A549 (cell line): ENCODE measurements at regions not wholly inside any gene's neighbourhood (a gene's known extent, or its start where the extent isn't known, plus 50 kb on each side); places are given as distances from the start of the nearest gene placed in this dataset.
"Not testable (repeated sequence)": the region's sequence is repeated elsewhere in the genome, so short reads cannot be mapped to it uniquely, and the experiment has no call there.

Experiments used
- ATAC-seq, 2 experiments: fragments of 200-7000 bp in 1 of 2; fragments of >200 bp in 1 of 2; cut with Nextera tagmentation in 1 of 2; cut with Tn5 transposase in 1 of 2; 3 replicates each; pipeline versions ENCODE4 v1.8.0 to v1.9.1; 2018 to 2020; ENCODE audit warnings: mild to moderate bottlenecking in 1 of 2, moderate library complexity in 1 of 2
- CTCF ChIA-PET: fragments of 300-600 bp; sonication (Branson Sonifier 250); formaldehyde crosslinking; extraction: SDS; loops from one replicate; lab custom pipeline; 2021; ENCODE audit warnings: antibody characterized with exemption, inconsistent platforms; lab: Yijun Ruan, JAX
- POLR2A ChIA-PET: fragments of 350-600 bp; formaldehyde crosslinking; extraction: SDS; loops from one replicate; lab custom pipeline; 2021; ENCODE audit warnings: antibody characterized with exemption, inconsistent platforms; lab: Yijun Ruan, JAX
- DNase-seq, 2 experiments: peaks; one replicate each; pipeline versions ENCODE4 v3.0.0 to v3.0.0-alpha.2; 2011 to 2016; ENCODE audit warnings: low read depth in 1 of 2, low spot score in 1 of 2
- FAIRE-seq: peaks from 2 replicates; lab custom pipeline; 2011; peaks lifted over from hg19 to GRCh38; lab: Jason Lieb, UNC
- H3K27ac ChIP-seq, 2 experiments: fragments of >200 bp; sonication (Bioruptor Twin); formaldehyde crosslinking; 3 replicates each; pipeline ENCODE4 v1.5.1; 2016 to 2017
- H3K4me1 ChIP-seq: fragments of >200 bp; sonication (Bioruptor Twin); formaldehyde crosslinking; 3 replicates; pipeline ENCODE4 v1.6.1; 2016
- H3K4me2 ChIP-seq: fragments of >200 bp; sonication (Bioruptor Twin); formaldehyde crosslinking; 3 replicates; pipeline ENCODE4 v1.6.1; 2016
- H3K4me3 ChIP-seq: fragments of >200 bp; sonication (Bioruptor Twin); formaldehyde crosslinking; 3 replicates; pipeline ENCODE4 v1.5.1; 2016
- H3K9me3 ChIP-seq: fragments of >200 bp; sonication (Bioruptor Twin); formaldehyde crosslinking; 3 replicates; pipeline ENCODE4 v1.6.1; 2016
- CBX8 ChIP-seq: fragments of 200-600 bp; sonication (generic); IDR thresholded peaks from 2 replicates; pipeline ENCODE4 v1.6.1; 2016
- CEBPB ChIP-seq, 2 experiments: fragments of >200 bp in 1 of 2; sonication (Bioruptor Twin) in 1 of 2; formaldehyde crosslinking in 1 of 2; IDR thresholded peaks; 2 replicates each; pipeline ENCODE4 v1.6.1; 2012 to 2016
- CHD4 ChIP-seq: fragments of 200-600 bp; sonication (generic); IDR thresholded peaks from 2 replicates; pipeline ENCODE4 v1.6.1; 2016; ENCODE audit warnings: antibody characterized with exemption, mild to moderate bottlenecking, borderline replicate concordance
- EP300 ChIP-seq, 2 experiments: fragments of >200 bp; sonication (Bioruptor Twin); formaldehyde crosslinking; IDR thresholded peaks; 2 replicates in 1 of 2; 3 replicates in 1 of 2; pipeline ENCODE4 v1.6.1; 2016 to 2017
- FOSL2 ChIP-seq, 2 experiments: fragments of 450-650 bp in 1 of 2; fragments of >200 bp in 1 of 2; sonication (Bioruptor Twin) in 1 of 2; formaldehyde crosslinking; IDR thresholded peaks; 2 replicates each; pipeline versions ENCODE4 v1.5.0 to v1.6.1; 2016 to 2020; ENCODE audit warnings: mild to moderate bottlenecking in 1 of 2, moderate library complexity in 1 of 2
- FOXS1 ChIP-seq: fragments of 250-450 bp; sonication (Bioruptor Pico); IDR thresholded peaks from 2 replicates; pipeline ENCODE4 v1.5.0; 2020; ENCODE audit warnings: mild to moderate bottlenecking, moderate library complexity
- GATA3 ChIP-seq: IDR thresholded peaks from 2 replicates; pipeline ENCODE4 v1.6.1; 2012; ENCODE audit warnings: borderline replicate concordance
- HEYL ChIP-seq: fragments of 250-450 bp; sonication (Bioruptor Pico); IDR thresholded peaks from 2 replicates; pipeline ENCODE4 v1.8.0; 2021; ENCODE audit warnings: mild to moderate bottlenecking, moderate library complexity
- HOXB13 ChIP-seq: fragments of 250-450 bp; sonication (Bioruptor Pico); IDR thresholded peaks from 2 replicates; pipeline ENCODE4 v1.5.0; 2020; ENCODE audit warnings: low read depth, mild to moderate bottlenecking, moderate library complexity
- HOXB5 ChIP-seq: fragments of 250-450 bp; sonication (Bioruptor Pico); IDR thresholded peaks from 2 replicates; pipeline ENCODE4 v1.5.0; 2020; ENCODE audit warnings: mild to moderate bottlenecking, moderate library complexity
- KDM5A ChIP-seq: fragments of 200-600 bp; sonication (generic); IDR thresholded peaks from 2 replicates; pipeline ENCODE4 v1.6.1; 2016; ENCODE audit warnings: antibody characterized with exemption, mild to moderate bottlenecking
- NPAS2 ChIP-seq: fragments of 250-450 bp; sonication (Bioruptor Pico); IDR thresholded peaks from 2 replicates; pipeline ENCODE4 v1.8.0; 2022; ENCODE audit warnings: mild to moderate bottlenecking, moderate library complexity, borderline replicate concordance
- POLR2A ChIP-seq: IDR thresholded peaks from 2 replicates; pipeline ENCODE4 v1.6.1; 2012; ENCODE audit warnings: mild to moderate bottlenecking, low read length
- RAD21 ChIP-seq, 2 experiments: fragments of >200 bp in 1 of 2; sonication (Bioruptor Twin) in 1 of 2; formaldehyde crosslinking in 1 of 2; IDR thresholded peaks in 1 of 2; conservative IDR thresholded peaks in 1 of 2; 2 replicates in 1 of 2; 3 replicates in 1 of 2; pipeline ENCODE4 v1.6.1; 2012 to 2018; ENCODE audit warnings: inconsistent platforms in 1 of 2
- SMC3 ChIP-seq: fragments of >200 bp; sonication (Bioruptor Twin); formaldehyde crosslinking; IDR thresholded peaks from 3 replicates; pipeline ENCODE4 v1.6.1; 2018; ENCODE audit warnings: inconsistent platforms
- SREBF2 ChIP-seq: fragments of 450-650 bp; IDR thresholded peaks from 2 replicates; pipeline ENCODE4 v1.6.1; 2014; ENCODE audit warnings: mild to moderate bottlenecking, moderate library complexity
- ZC3H11A ChIP-seq: fragments of 450-650 bp; IDR thresholded peaks from 2 replicates; pipeline ENCODE4 v1.6.1; 2014; ENCODE audit warnings: antibody characterized with exemption, mild to moderate bottlenecking
- WGBS: methylation state at CpG from one replicate; pipeline ENCODE4 v1.1.6; 2017; ENCODE audit errors: missing lambda C conversion rate; 5-methylcytosine and 5-hydroxymethylcytosine counted together
- TF ChIP-seq, protein P1 (sequence below): IDR thresholded peaks from 2 replicates; pipeline ENCODE4 v1.6.1; 2012
- TF ChIP-seq, protein P2 (sequence below): fragments of 250-450 bp; sonication (Bioruptor Pico); IDR thresholded peaks from 2 replicates; pipeline ENCODE4 v1.5.0; 2020; ENCODE audit warnings: low read depth, mild to moderate bottlenecking, moderate library complexity
- TF ChIP-seq, protein P3 (sequence below): fragments of 250-450 bp; sonication (Bioruptor Pico); IDR thresholded peaks from 2 replicates; pipeline ENCODE4 v1.5.0; 2021; ENCODE audit warnings: mild to moderate bottlenecking, moderate library complexity, borderline replicate concordance
- TF ChIP-seq, protein P4 (sequence below): fragments of >200 bp; sonication (Bioruptor Twin); formaldehyde crosslinking; IDR thresholded peaks from 3 replicates; pipeline ENCODE4 v1.5.1; 2016
- TF ChIP-seq, protein P5 (sequence below): fragments of 450-650 bp; IDR thresholded peaks from 2 replicates; pipeline ENCODE4 v1.6.1; 2014; ENCODE audit warnings: antibody characterized with exemption
- TF ChIP-seq, protein P6 (sequence below): IDR thresholded peaks from 2 replicates; pipeline ENCODE4 v1.6.1; 2012

DNA sequence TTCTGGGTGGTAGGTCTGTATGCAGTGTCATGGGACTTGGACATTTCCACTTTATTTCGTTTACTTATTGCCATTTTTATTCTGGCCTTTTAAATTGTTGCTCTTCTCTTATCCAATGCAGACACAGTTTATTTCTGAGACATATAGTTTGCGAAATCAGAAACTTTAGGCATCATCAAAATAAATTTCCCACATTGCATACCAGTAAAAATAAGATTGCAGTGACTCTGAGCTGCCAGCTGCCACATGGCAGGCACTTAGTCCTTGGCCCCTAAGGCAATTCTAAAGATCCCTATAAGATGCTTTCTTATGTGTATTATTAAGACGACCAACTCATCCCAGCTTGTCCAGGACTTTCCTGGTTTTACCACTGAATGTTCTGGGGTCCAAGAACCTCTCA, 81.8 kb upstream of the ANKRD1 start:
- no peak for ATAC-seq
- no peak overlapping the region for H3K27ac ChIP-seq
- no peaks in the 10 kb centered on the region for H3K9me3 ChIP-seq
- ChIA-PET CTCF (interaction anchor here (1.4 kb wide), 1 partner anchor 91 kb away, joined by 3 read pairs; no protein-coding TSS in a partner anchor), POLR2A (no interaction called here)
- H3K4me2 ChIP-seq = no peak overlapping the region
- no peak overlapping the region for H3K4me3 ChIP-seq
- WGBS = 50% methylated on average over 3 of the region's 3 CpGs
- no peak for DNase-seq
- no peak for FAIRE-seq
- TF ChIP-seq CBX8 = no peak
- TF ChIP-seq ZC3H11A = no peak
- no peak for TF ChIP-seq HOXB5 (CRISPR knock-in tag)
- TF ChIP-seq, protein P1, sequence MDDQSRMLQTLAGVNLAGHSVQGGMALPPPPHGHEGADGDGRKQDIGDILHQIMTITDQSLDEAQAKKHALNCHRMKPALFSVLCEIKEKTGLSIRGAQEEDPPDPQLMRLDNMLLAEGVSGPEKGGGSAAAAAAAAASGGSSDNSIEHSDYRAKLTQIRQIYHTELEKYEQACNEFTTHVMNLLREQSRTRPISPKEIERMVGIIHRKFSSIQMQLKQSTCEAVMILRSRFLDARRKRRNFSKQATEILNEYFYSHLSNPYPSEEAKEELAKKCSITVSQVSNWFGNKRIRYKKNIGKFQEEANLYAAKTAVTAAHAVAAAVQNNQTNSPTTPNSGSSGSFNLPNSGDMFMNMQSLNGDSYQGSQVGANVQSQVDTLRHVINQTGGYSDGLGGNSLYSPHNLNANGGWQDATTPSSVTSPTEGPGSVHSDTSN = no peak
- TF ChIP-seq, protein P2, sequence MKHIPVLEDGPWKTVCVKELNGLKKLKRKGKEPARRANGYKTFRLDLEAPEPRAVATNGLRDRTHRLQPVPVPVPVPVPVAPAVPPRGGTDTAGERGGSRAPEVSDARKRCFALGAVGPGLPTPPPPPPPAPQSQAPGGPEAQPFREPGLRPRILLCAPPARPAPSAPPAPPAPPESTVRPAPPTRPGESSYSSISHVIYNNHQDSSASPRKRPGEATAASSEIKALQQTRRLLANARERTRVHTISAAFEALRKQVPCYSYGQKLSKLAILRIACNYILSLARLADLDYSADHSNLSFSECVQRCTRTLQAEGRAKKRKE = no peak
- no peak for TF ChIP-seq EP300 (IDR thresholded peaks at IDR 0.05)
- no peak for TF ChIP-seq NPAS2
- TF ChIP-seq, protein P3, sequence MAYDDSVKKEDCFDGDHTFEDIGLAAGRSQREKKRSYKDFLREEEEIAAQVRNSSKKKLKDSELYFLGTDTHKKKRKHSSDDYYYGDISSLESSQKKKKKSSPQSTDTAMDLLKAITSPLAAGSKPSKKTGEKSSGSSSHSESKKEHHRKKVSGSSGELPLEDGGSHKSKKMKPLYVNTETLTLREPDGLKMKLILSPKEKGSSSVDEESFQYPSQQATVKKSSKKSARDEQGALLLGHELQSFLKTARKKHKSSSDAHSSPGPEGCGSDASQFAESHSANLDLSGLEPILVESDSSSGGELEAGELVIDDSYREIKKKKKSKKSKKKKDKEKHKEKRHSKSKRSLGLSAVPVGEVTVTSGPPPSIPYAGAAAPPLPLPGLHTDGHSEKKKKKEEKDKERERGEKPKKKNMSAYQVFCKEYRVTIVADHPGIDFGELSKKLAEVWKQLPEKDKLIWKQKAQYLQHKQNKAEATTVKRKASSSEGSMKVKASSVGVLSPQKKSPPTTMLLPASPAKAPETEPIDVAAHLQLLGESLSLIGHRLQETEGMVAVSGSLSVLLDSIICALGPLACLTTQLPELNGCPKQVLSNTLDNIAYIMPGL (CRISPR knock-in tag) = no peak
- no peak for TF ChIP-seq FOSL2 (IDR thresholded peaks at IDR 0.05)
- no peak for TF ChIP-seq FOSL2 (CRISPR knock-in tag; IDR thresholded peaks at IDR 0.05)
- TF ChIP-seq HEYL (CRISPR knock-in tag) = no peak
- TF ChIP-seq, all 56 proteins: peak for 0
- peaks cover 4% of the 10 kb centered on the region; the same call in 1 of the 3 replicates for H3K4me1 ChIP-seq

DNA sequence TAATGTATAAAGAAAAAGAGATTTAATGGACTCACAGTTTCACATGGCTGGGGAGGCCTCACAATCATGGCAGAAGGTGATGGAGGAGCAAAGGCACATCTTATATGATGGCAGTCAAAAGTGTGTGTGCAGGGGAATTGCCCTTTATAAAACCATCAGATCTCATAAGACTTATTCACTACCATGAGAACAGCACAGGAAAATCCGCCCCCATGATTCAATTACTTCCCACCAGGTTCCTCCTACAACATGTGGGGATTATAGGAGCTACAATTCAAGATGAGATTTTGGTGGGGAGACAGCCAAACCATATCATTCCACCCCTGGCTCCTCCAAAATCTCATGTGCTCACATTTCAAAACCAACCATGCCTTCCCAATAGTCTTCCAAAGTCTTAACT, 82.5 kb upstream of the ANKRD1 start:
- FAIRE-seq, POLR2A ChIA-PET, ATAC-seq, H3K4me1 ChIP-seq, H3K4me2 ChIP-seq, DNase-seq, H3K27ac ChIP-seq, H3K4me3 ChIP-seq, H3K9me3 ChIP-seq: not testable (repeated sequence)
- 78% methylated on average over 1 of the region's 1 CpG for WGBS
- CTCF ChIA-PET = interaction anchor here (1.0 to 1.2 kb wide), 2 partner anchors 10 to 92 kb away, joined by 3 to 4 read pairs; no protein-coding TSS in a partner anchor

DNA sequence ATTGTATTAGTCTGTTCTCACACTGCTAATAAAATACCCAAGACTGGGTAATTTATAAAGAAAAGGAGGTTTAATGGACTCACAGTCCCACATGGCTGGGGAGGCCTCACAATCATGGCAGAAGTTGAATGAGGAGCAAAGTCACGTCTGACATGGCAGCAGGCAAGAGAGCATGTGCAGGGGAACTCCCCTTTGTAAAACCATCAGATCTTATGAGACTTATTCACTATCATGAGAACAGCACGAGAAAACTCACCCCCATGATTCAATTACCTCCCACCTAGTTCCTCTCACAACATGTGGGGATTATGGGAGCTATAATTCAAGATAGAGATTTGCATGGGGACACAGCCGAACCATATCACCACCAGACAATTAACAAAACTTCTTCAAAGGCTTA, 84.4 kb upstream of the ANKRD1 start:
- DNase-seq, ATAC-seq, H3K27ac ChIP-seq, FAIRE-seq, H3K9me3 ChIP-seq, H3K4me1 ChIP-seq, H3K4me2 ChIP-seq, H3K4me3 ChIP-seq, POLR2A ChIA-PET: not testable (repeated sequence)
- CTCF ChIA-PET = interaction anchor here (0.8 to 3.4 kb wide), 19 partner anchors 9 to 251 kb away, joined by 3 to 28 read pairs (median 5); no protein-coding TSS in a partner anchor
- WGBS = 80% methylated on average over 3 of the region's 3 CpGs

DNA sequence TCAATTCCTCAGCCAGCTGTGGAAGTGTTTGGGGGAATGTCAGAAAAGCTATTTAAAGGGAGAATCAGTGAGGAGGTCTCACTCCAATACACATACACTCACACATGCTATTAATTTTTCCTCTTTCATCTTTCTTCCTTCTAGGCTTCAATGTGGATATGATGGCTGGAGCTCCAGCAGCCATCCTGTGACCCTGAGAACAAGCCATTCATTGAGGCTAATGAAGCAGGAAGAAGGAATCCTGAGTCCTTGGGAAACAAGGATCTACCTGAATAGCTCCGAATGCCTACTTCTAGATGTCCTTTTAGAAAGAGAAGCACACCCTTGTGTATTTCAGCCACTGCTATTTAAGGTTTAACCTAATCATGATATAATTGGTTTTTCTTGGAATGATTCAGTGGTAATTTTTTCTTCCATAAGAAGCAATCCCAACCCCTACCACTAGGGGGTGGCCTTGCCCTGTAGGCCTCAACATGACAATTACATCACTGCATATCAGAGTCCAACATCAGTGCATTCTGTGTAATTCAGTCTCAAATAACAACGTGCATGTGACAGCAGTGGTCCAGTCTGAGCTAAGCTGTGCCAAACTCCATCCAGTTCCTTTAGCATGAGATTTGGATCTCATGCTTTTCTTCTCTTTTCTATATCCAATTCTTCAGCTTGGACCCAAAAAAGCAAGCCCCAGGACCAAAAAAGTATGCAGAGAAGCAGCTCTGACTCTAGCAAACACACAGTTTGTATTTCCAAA, 85.3 kb upstream of the ANKRD1 start:
- ChIA-PET POLR2A (no interaction called here), CTCF (interaction anchor here (0.6 to 3.4 kb wide), 33 partner anchors 8 to 688 kb away, joined by 3 to 28 read pairs (median 5); partner anchors contain the start of gene ANKRD1)
- DNase-seq = peak; percentile 33 to 76
- 4% methylated on average over 2 of the region's 2 CpGs for WGBS
- peak; percentile 74 to 84; a peak in 5 of 6 replicates for ATAC-seq
- no peak overlapping the region for H3K4me3 ChIP-seq
- peaks cover 11% of the 10 kb centered on the region for H3K4me1 ChIP-seq
- no peak for FAIRE-seq
- no peaks in the 10 kb centered on the region for H3K9me3 ChIP-seq
- no peak overlapping the region for H3K4me2 ChIP-seq
- H3K27ac ChIP-seq = peak overlapping the region in 1 of 2 experiments; percentile 8; a peak in 1 of 6 replicates
- TF ChIP-seq POLR2A (no peak), CEBPB (IDR thresholded peaks at IDR 0.05) (peak in 1 of 2 experiments; percentile 68; a peak in 2 of 4 replicates), RAD21 (conservative IDR thresholded peaks at IDR 0.05 in 1 of 2, IDR thresholded peaks at IDR 0.05 in 1 of 2) (peak; percentile 81 to 87), SMC3 (peak; percentile 73), FOXS1 (CRISPR knock-in tag) (no peak), GATA3 (peak; percentile 40; the same call in 1 of the 2 replicates), CHD4 (no peak), HOXB13 (CRISPR knock-in tag) (no peak), NPAS2 (no peak), SREBF2 (no peak), KDM5A (no peak)
- TF ChIP-seq, protein P4, sequence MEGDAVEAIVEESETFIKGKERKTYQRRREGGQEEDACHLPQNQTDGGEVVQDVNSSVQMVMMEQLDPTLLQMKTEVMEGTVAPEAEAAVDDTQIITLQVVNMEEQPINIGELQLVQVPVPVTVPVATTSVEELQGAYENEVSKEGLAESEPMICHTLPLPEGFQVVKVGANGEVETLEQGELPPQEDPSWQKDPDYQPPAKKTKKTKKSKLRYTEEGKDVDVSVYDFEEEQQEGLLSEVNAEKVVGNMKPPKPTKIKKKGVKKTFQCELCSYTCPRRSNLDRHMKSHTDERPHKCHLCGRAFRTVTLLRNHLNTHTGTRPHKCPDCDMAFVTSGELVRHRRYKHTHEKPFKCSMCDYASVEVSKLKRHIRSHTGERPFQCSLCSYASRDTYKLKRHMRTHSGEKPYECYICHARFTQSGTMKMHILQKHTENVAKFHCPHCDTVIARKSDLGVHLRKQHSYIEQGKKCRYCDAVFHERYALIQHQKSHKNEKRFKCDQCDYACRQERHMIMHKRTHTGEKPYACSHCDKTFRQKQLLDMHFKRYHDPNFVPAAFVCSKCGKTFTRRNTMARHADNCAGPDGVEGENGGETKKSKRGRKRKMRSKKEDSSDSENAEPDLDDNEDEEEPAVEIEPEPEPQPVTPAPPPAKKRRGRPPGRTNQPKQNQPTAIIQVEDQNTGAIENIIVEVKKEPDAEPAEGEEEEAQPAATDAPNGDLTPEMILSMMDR = peak; percentile 82
- TF ChIP-seq, protein P5, sequence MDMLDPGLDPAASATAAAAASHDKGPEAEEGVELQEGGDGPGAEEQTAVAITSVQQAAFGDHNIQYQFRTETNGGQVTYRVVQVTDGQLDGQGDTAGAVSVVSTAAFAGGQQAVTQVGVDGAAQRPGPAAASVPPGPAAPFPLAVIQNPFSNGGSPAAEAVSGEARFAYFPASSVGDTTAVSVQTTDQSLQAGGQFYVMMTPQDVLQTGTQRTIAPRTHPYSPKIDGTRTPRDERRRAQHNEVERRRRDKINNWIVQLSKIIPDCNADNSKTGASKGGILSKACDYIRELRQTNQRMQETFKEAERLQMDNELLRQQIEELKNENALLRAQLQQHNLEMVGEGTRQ = no peak
- TF ChIP-seq, protein P6, sequence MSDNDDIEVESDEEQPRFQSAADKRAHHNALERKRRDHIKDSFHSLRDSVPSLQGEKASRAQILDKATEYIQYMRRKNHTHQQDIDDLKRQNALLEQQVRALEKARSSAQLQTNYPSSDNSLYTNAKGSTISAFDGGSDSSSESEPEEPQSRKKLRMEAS = no peak
